Keratinocyte (primary cell): ENCODE measurements at regions not wholly inside any gene's neighbourhood (a gene's known extent, or its start where the extent isn't known, plus 50 kb on each side); places are given as distances from the start of the nearest gene placed in this dataset.
"Not testable (repeated sequence)": the region's sequence is repeated elsewhere in the genome, so short reads cannot be mapped to it uniquely, and the experiment has no call there.

Source experiments
- EZH2 ChIP-seq: IDR thresholded peaks from one replicate; pipeline ENCODE4 v1.6.1; 2012; ENCODE audit warnings: inconsistent platforms, mild to moderate bottlenecking, low read length, moderate library complexity
- TF ChIP-seq, protein P1 (sequence below), 3 experiments: IDR thresholded peaks in 1 of 3; conservative IDR thresholded peaks in 1 of 3; optimal IDR thresholded peaks in 1 of 3; 2 replicates in 2 of 3; 3 replicates in 1 of 3; pipeline versions ENCODE3 to v1.5.1; 2011; ENCODE audit warnings: low read length in 3 of 3, mild to moderate bottlenecking in 3 of 3, moderate library complexity in 2 of 3, control low read depth in 1 of 3, inconsistent platforms in 1 of 3; ENCODE audit not compliant: insufficient read depth in 2 of 3; ENCODE audit errors: extremely low read depth in 1 of 3

- not testable (repeated sequence) for TF ChIP-seq EZH2
- TF ChIP-seq, protein P1, sequence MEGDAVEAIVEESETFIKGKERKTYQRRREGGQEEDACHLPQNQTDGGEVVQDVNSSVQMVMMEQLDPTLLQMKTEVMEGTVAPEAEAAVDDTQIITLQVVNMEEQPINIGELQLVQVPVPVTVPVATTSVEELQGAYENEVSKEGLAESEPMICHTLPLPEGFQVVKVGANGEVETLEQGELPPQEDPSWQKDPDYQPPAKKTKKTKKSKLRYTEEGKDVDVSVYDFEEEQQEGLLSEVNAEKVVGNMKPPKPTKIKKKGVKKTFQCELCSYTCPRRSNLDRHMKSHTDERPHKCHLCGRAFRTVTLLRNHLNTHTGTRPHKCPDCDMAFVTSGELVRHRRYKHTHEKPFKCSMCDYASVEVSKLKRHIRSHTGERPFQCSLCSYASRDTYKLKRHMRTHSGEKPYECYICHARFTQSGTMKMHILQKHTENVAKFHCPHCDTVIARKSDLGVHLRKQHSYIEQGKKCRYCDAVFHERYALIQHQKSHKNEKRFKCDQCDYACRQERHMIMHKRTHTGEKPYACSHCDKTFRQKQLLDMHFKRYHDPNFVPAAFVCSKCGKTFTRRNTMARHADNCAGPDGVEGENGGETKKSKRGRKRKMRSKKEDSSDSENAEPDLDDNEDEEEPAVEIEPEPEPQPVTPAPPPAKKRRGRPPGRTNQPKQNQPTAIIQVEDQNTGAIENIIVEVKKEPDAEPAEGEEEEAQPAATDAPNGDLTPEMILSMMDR (optimal IDR thresholded peaks at IDR 0.05 in 1 of 3, IDR thresholded peaks at IDR 0.05 in 1 of 3, conservative IDR thresholded peaks at IDR 0.05 in 1 of 3; ENCODE audit: extremely low read depth in 1 of 3, insufficient read depth in 2 of 3, low read length in 3 of 3) = not testable (repeated sequence)
Observed at GRCh38 chr12:9420817-9421519, 186.7 kb downstream of the KLRB1 start.
